SJCRH30 (cell line): ENCODE measurements at regions not wholly inside any gene's neighbourhood (a gene's known extent, or its start where the extent isn't known, plus 50 kb on each side); places are given as distances from the start of the nearest gene placed in this dataset.

ENCODE experiments used
- DNase-seq, 2 experiments: peaks; one replicate each; pipeline ENCODE4 v3.0.0-alpha.2; 2015 to 2020
- H3K27ac ChIP-seq: fragments of 250-450 bp; sonication (Bioruptor Pico); 2 replicates; pipeline ENCODE4 v1.5.1; 2020; ENCODE audit warnings: mild to moderate bottlenecking, moderate library complexity
- H3K27me3 ChIP-seq: fragments of 250-450 bp; sonication (Bioruptor Pico); 2 replicates; pipeline ENCODE4 v1.5.1; 2020; ENCODE audit warnings: mild to moderate bottlenecking, moderate library complexity
- H3K36me3 ChIP-seq: fragments of 250-450 bp; sonication (Bioruptor Pico); 2 replicates; pipeline ENCODE4 v1.5.1; 2020; ENCODE audit warnings: mild to moderate bottlenecking, moderate library complexity
- H3K4me1 ChIP-seq: fragments of 250-450 bp; sonication (Bioruptor Pico); 2 replicates; pipeline ENCODE4 v1.5.1; 2020; ENCODE audit warnings: mild to moderate bottlenecking, moderate library complexity
- H3K4me3 ChIP-seq: fragments of 250-450 bp; sonication (Bioruptor Pico); 2 replicates; pipeline ENCODE4 v1.5.1; 2020; ENCODE audit warnings: mild to moderate bottlenecking, moderate library complexity
- H3K9me3 ChIP-seq: fragments of 250-450 bp; sonication (Bioruptor Pico); replicated peaks from 2 replicates; pipeline ENCODE4 v1.5.1; 2020; ENCODE audit warnings: mild to moderate bottlenecking, moderate library complexity

DNA sequence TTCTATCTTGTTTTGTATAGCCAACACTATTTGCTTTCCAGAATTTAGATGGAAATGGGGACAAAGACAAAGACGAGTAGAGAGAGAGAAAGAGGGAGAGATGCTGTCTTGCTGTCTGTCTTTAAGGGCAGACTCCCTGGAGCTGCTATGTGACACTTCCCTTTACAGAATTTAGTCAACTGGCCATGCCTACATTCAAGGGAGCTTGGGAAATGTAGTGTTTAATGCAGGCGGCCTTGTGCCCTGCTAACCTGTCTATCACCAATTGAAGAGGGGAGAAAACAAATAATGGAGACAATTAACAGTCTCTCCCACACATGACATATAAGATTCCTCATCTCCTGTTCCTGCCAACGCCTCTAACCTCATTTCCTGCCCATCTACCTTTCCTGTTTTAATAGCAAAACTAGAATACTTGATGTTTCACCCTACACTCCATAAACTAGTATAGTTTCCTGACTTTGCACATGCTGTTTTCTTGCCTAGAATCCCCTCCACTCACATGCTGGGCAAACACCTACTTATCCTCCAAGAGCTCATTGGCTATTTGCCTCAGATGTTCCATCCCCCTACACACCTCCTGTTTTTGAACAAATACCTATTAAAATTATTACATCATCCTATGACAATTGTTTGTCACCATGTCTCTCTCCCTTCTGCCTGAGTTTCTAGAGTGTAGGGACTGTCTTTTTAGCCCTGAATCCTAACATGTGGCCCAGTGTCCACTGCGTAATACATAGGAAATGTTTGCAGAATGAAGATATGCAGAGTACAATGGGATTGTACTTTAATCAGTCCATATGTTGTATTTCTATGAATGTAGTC is 117.2 kb downstream of the SLC25A24 start:
- H3K27me3 ChIP-seq, result no peaks in the 10 kb centered on the region
- no peak overlapping the region for H3K27ac ChIP-seq
- H3K4me3 ChIP-seq, result no peak overlapping the region
- no peaks in the 10 kb centered on the region for H3K36me3 ChIP-seq
- H3K9me3 ChIP-seq, result no peaks in the 10 kb centered on the region
- H3K4me1 ChIP-seq, result no peaks in the 10 kb centered on the region
- DNase-seq, result no peak

DNA sequence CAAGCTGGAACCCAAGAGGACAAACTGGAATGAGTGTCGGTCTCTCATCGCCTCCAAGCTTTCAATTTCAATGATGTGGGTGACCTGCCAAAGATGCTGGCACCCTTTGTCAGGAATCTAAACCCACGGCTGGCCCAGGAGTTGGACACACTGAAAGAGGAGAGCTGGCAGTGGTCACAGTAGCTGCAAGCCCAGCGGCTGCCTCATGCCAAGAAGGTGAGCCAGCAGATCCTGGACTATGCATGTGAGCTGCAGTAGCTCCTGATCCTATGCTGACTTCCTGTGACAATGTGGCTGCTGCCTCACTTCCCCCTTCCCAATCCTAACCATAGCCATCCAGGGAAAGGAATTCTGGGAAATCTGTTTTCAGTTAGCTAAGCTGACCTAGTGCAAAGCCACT is 117.0 kb upstream of the VAV3 start:
- H3K27me3 ChIP-seq, result no peaks in the 10 kb centered on the region
- no peak for DNase-seq
- no peak overlapping the region for H3K4me3 ChIP-seq
- no peaks in the 10 kb centered on the region for H3K36me3 ChIP-seq
- no peak overlapping the region for H3K27ac ChIP-seq
- H3K9me3 ChIP-seq, result no peaks in the 10 kb centered on the region
- no peaks in the 10 kb centered on the region for H3K4me1 ChIP-seq

DNA sequence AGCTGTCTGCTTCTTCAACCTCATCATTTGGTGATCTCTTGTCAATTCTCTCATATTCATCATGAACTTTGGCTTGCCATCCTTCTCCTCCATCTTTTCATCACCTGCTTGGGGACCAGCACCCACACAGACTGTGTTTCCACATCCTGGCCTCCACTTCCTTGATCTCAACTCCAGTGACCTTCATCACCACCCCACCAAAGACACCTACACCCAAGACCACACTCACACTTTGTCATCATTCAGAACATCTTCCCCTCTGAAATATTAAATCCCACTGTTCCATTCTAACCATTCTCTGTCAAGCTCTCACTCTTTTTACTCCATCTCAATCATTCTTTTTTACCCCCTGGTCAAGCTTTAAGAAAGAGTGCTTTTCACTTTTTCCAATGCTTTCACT is 115.5 kb upstream of the VAV3 start:
- Histone ChIP-seq H3K27me3 (no peaks in the 10 kb centered on the region), H3K4me3 (no peak overlapping the region), H3K27ac (no peak overlapping the region), H3K36me3 (no peaks in the 10 kb centered on the region), H3K4me1 (no peaks in the 10 kb centered on the region), H3K9me3 (0 out of 2 replicates have a peak, but pooled peaks cover 6% of the 10 kb centered on the region)
- no peak for DNase-seq

DNA sequence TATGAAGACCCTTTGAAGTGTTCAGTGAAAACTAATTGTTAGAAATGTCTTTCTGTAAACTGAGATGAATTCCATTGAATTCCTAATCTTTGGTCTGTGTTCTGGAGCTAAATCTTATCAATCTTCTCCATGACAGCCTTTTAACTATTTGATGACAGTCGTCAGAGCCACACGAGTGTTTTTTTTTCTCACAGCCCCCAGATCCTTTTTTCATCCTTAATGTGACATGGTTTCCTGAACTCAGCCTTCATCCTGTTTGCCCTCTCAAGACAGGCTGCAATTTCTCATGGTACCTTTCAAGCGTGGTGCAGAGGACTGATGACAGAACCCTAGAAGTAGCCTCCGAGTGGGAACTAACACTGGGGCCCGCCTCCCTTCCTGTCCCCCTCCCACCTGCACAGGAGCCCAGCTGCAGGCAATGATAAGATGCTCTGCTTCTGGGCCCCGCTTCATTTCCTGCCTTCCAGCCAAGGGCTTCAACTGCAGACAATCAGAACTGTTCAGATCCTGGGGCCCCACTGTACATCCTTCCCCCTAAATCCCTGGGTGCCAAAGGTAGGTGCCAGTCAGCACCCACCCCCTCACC is 114.6 kb upstream of the VAV3 start:
- no peak overlapping the region for H3K4me3 ChIP-seq
- H3K36me3 ChIP-seq, result no peaks in the 10 kb centered on the region
- H3K27ac ChIP-seq, result no peak overlapping the region
- no peaks in the 10 kb centered on the region for H3K4me1 ChIP-seq
- DNase-seq, result no peak
- H3K9me3 ChIP-seq, result 0 out of 2 replicates have a peak, but pooled peaks cover 6% of the 10 kb centered on the region
- H3K27me3 ChIP-seq, result no peaks in the 10 kb centered on the region

DNA sequence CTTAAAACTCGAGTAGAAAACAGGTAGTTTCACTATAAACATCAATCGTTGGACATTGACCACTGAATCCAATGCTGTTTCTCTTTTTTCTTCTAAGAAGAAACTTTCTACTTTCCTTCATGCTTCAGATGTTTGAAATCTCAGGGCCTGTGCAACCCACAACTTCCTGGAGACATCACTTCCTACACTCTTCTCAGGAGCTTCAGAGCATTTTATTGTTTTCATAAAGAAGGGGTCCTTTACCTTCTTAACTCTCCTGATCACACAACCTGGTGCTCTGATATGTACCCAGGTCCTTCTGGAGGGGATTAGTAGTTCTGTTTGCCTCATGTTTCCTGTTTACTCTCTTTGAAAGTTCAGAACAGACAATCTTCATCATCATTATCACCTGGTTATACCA is 113.0 kb upstream of the VAV3 start:
- H3K27me3 ChIP-seq, result no peaks in the 10 kb centered on the region
- no peak overlapping the region for H3K27ac ChIP-seq
- no peaks in the 10 kb centered on the region for H3K36me3 ChIP-seq
- H3K4me3 ChIP-seq, result no peak overlapping the region
- no peaks in the 10 kb centered on the region for H3K4me1 ChIP-seq
- no peak for DNase-seq
- H3K9me3 ChIP-seq, result 0 out of 2 replicates have a peak, but pooled peaks cover 6% of the 10 kb centered on the region

DNA sequence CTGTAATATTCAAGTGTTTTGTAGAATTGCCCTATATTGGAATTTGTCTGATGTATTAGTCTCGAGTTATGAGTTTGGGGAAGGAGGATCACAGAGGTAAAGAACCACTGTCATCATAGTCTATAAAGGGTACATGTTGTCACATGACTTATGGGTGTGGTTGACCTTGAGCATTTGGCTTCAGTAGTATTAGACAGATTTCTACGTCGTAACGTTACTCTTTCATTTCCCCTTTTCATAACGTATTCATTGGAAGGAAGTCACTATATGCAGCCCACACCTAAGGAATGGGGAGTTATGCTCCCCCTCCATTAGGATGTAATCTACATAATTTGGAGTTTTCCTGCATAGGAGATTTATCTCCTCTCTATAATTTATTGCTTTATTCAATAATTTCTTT is 110.1 kb upstream of the VAV3 start:
- Histone ChIP-seq H3K27ac (no peak overlapping the region), H3K4me1 (no peaks in the 10 kb centered on the region), H3K27me3 (no peaks in the 10 kb centered on the region), H3K36me3 (no peaks in the 10 kb centered on the region), H3K9me3 (0 out of 2 replicates have a peak, but pooled peaks cover 6% of the 10 kb centered on the region), H3K4me3 (no peak overlapping the region)
- no peak for DNase-seq

DNA sequence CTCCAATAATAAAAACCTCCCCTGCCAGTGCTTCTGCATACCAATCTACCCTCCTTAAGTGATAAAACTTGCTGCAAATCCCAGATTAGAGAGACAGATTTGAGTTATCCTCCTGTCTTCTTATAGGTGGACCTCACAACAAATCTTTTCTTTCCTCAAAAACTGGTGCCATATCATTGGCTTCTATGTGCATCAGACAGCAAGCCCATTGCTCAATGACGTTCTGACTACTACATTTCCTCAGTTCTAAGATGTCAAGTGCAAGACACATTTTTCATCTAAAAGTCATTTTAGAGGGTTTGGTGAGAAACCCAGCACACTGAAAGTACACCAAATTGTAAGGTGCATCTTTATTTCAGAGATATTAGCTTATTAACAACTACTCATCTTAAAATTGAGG is 107.8 kb upstream of the VAV3 start:
- no peak overlapping the region for H3K4me3 ChIP-seq
- no peaks in the 10 kb centered on the region for H3K27me3 ChIP-seq
- no peak overlapping the region for H3K27ac ChIP-seq
- 0 out of 2 replicates have a peak, but pooled peaks cover 6% of the 10 kb centered on the region for H3K9me3 ChIP-seq
- no peak for DNase-seq
- peaks cover 1% of the 10 kb centered on the region for H3K4me1 ChIP-seq
- H3K36me3 ChIP-seq, result no peaks in the 10 kb centered on the region

DNA sequence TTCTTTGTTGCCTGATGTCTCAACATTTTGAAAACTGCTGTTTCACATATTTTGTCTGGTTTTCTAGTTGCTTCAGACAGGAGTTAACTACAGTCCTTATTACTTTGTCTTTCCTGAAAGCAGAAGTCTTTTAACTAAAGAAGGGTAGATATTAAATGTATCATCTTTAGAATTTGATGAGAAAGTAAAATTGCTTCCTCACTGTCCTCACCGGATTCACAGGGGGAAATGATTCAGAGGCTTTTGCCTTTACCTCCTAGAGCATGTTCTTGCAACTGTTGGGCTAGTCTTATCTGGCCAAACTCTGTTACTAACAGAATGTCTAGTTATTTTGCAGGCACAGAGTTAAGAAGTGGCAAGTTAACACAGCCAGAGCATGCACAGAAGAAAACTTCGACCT is 107.2 kb upstream of the VAV3 start:
- Histone ChIP-seq H3K4me1 (peaks cover 7% of the 10 kb centered on the region), H3K4me3 (no peak overlapping the region), H3K9me3 (0 out of 2 replicates have a peak, but pooled peaks cover 6% of the 10 kb centered on the region), H3K36me3 (no peaks in the 10 kb centered on the region), H3K27ac (no peak overlapping the region), H3K27me3 (no peaks in the 10 kb centered on the region)
- DNase-seq, result no peak

DNA sequence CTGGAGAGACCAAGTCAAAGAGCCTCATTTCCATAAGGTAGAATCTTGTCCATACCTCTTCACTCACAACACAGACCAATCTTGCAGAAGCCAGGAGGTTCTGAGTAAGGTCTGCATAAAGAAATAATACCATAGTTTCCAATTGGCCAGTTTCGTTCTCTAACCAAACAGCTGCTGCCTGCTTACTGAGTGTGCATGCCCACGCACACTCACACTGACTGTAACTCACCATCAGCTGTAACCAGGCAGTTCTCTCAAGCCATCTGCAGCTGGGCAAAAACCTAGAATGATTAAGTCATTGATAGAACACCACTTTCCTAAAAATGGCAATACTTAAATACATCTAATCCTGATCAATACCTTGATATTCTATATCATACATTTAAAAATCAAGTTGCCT is 106.6 kb upstream of the VAV3 start:
- Histone ChIP-seq H3K9me3 (0 out of 2 replicates have a peak, but pooled peaks cover 2% of the 10 kb centered on the region), H3K4me1 (peaks cover 7% of the 10 kb centered on the region), H3K4me3 (no peak overlapping the region), H3K36me3 (no peaks in the 10 kb centered on the region), H3K27me3 (no peaks in the 10 kb centered on the region), H3K27ac (no peak overlapping the region)
- no peak for DNase-seq

DNA sequence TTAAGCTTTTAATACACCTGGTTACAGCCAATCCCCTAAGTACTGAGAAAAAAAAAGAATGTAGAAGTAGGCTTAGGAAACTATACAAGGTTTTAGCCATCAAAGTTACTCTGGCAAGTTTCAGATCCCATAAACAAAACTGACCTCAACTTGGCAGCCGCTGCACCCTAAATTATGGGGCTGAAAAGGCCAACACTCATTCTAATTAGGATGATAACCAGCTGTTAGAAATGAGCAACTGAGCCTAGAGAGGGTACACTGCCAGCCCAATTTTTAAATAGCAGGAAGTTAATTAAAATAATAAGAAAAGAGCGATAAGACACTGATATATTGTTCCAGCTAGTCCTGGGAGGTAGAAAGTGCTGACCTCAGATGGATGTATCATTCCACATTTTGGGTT is 105.7 kb upstream of the VAV3 start:
- H3K9me3 ChIP-seq, result no peaks in the 10 kb centered on the region
- DNase-seq, result no peak

DNA sequence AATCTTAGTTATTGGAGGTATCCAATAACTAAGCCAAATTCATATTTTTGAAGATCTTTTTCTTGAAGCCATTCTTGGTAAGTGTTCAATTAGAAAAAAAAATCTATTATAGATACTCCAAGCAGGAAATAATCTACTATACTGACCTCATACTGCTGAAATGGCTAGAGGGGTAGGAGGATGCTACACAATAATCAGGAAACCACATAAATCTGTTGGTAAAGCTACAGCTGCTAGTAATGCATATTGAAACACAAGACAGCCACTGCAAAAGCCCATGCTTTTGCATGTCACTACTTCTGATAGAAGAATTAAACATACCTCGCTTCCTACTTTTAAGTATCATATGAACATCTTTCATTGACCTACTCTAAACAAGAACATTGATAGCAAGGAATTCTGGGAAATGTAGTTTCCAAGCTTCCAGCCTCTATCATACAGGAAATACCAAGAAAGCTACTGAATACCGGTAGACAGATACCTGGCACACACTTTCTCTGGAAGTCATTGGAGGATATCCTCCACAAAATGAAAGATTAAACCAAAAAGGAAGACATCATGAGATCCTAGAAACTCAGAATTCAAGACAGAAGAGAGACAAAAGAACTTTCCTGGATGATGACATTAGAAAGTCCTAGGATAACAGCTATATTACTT is 103.0 kb upstream of the VAV3 start:
- peak in 1 of 2 experiments; percentile 42 for DNase-seq
- peaks cover 14% of the 10 kb centered on the region for H3K4me1 ChIP-seq
- peaks cover 4% of the 10 kb centered on the region; the same call in 1 of the 2 replicates for H3K9me3 ChIP-seq
- no peaks in the 10 kb centered on the region for H3K27me3 ChIP-seq
- no peak overlapping the region for H3K27ac ChIP-seq
- H3K4me3 ChIP-seq, result no peak overlapping the region
- no peaks in the 10 kb centered on the region for H3K36me3 ChIP-seq

More for the DNA sequence above, 105.7 kb upstream of the VAV3 start:
- H3K36me3 ChIP-seq, result no peaks in the 10 kb centered on the region
- no peak overlapping the region for H3K4me3 ChIP-seq
- H3K27me3 ChIP-seq, result no peaks in the 10 kb centered on the region
- peaks cover 7% of the 10 kb centered on the region for H3K4me1 ChIP-seq
- no peak overlapping the region for H3K27ac ChIP-seq

DNA sequence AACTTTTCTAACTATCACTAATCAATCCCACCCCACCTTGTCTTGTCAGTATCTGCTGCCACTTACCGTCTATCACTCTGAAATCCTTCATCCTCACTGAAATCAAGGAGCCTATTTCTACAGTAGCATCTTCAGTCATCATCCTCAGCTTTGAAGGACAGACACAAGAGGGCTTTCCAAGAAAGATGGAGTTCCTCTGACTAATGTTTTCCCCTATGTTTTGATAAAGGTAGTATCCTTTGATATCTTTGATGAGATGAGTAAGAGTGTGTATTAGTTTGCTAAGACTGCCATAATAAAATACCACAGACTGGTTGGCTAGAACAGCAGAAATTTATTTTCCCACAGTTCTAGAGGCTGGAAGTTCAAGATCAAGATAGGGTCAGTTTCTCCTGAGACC is 101.8 kb upstream of the VAV3 start:
- Histone ChIP-seq H3K36me3 (no peaks in the 10 kb centered on the region), H3K9me3 (peaks cover 11% of the 10 kb centered on the region; the same call in 1 of the 2 replicates), H3K27ac (no peak overlapping the region), H3K27me3 (no peaks in the 10 kb centered on the region), H3K4me1 (peaks cover 14% of the 10 kb centered on the region), H3K4me3 (no peak overlapping the region)
- DNase-seq, result no peak

DNA sequence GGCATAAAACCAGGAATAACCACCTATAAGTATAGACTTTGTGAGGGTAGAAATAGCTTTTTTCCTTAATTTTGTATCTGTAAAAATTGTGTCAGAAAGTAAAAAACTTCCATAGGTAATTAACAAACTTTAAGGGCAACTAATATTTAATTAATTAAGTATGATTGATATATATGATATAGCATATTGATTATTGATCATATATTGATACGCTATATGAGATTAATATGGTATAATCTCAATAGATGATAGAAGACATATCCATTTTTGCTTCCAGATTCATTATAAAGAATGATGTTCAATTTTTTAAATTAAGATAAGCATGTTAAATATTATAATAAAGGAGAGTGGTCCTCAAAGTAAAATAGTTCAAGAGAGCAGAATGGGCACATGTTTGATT is 99.3 kb upstream of the VAV3 start:
- Histone ChIP-seq H3K4me3 (no peak overlapping the region), H3K4me1 (peaks cover 14% of the 10 kb centered on the region), H3K27ac (peak overlapping the region; percentile 40), H3K27me3 (no peaks in the 10 kb centered on the region), H3K9me3 (peaks cover 11% of the 10 kb centered on the region; the same call in 1 of the 2 replicates), H3K36me3 (no peaks in the 10 kb centered on the region)
- DNase-seq, result no peak

DNA sequence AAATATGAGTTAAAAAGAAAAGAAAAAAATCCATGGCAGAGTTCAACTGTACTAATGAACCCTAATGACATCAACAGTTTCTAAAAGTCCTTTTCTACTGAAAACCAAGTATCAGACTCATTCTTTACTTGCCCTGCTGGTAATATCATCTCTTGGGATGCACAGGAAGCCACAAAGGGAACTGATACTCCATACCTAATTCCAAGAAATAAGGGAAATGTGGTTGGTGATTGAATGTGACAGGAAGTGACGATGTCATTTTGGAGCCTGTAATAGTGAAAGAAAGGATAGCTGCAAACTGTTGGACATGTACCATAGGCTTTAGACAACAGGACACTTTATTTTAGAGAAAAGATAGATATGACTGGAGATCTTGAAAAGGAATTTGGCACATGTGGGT is 98.7 kb upstream of the VAV3 start:
- Histone ChIP-seq H3K4me3 (no peak overlapping the region), H3K27ac (peak overlapping the region; percentile 40), H3K36me3 (no peaks in the 10 kb centered on the region), H3K4me1 (peaks cover 14% of the 10 kb centered on the region), H3K27me3 (no peaks in the 10 kb centered on the region), H3K9me3 (peaks cover 11% of the 10 kb centered on the region; the same call in 1 of the 2 replicates)
- peak; percentile 16 to 60 for DNase-seq

DNA sequence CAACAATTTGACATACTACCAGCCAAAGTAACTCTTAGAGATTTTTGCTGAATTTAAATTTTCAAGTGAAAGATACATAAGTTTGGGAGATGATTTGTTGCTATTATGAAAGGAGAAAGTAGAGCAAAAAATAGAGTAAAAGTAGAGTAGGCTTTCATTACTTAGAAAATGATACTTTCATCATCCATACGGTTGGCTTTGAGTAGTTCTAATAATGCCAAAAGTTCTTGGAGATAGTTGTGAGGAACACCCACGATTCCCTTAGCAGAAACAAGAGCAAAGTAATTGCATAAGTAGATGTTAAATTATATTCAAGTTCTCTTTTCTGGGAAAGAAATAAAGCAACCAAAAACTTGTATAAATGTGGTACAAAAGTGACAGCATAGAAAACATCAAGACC is 95.0 kb upstream of the VAV3 start:
- H3K9me3 ChIP-seq, result peaks cover 11% of the 10 kb centered on the region; the same call in 1 of the 2 replicates
- no peak overlapping the region for H3K27ac ChIP-seq
- H3K4me1 ChIP-seq, result peaks cover 19% of the 10 kb centered on the region
- no peak for DNase-seq
- no peaks in the 10 kb centered on the region for H3K36me3 ChIP-seq
- no peaks in the 10 kb centered on the region for H3K27me3 ChIP-seq
- H3K4me3 ChIP-seq, result no peak overlapping the region
